ENCODE measurements at regions not wholly inside any gene's neighbourhood (a gene's known extent, or its start where the extent isn't known, plus 50 kb on each side); places are given as distances from the start of the nearest gene placed in this dataset.

- ATAC-seq (ENCODE audit: insufficient read depth, low read depth), result no peak
- no peak overlapping the region for H3K27ac ChIP-seq (ENCODE audit: low read length)
Measured at GRCh38 chr5:74212336-74212735, 428.2 kb downstream of the ENC1 start.

DNA sequence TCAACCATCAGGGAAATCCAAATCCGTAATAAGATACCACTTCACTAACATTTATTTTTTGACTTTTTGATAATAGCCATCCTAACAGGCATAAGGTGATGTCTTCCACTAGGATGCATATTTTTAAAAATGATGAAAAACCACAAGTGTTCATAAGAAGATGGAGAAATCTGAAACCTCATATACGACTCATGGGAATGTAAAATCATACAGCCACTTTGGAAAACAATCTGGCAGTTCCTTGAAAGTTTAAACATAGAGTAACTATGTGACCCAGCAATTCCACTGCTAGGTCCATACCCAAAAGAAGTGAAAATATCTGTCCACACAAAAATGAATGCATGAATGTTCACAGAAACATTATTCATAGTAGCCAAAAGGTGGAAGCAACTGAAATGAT, 431.0 kb downstream of the ENC1 start:
- no peak overlapping the region for H3K9ac ChIP-seq (ENCODE audit: low read depth, low read length)

More at GRCh38 chr5:74212336-74212735, 428.2 kb downstream of the ENC1 start:
- Histone ChIP-seq H3K9ac (ENCODE audit: low read depth, low read length) (no peak overlapping the region), H2AFZ (ENCODE audit: low read depth, low read length) (no peak overlapping the region), H3K79me2 (ENCODE audit: insufficient read depth, low read length) (no peaks in the 10 kb centered on the region), H3K27me3 (ENCODE audit: insufficient read depth, low read length, poor library complexity) (no peaks in the 10 kb centered on the region), H4K20me1 (ENCODE audit: insufficient read depth, low read length) (no peaks in the 10 kb centered on the region), H3K9me3 (ENCODE audit: insufficient read depth, low read length, severe bottlenecking) (no peaks in the 10 kb centered on the region), H3K36me3 (ENCODE audit: insufficient read depth, low read length) (no peaks in the 10 kb centered on the region), H3K4me3 (ENCODE audit: low read depth in 1 of 2, low read length in 2 of 2) (no peak overlapping the region), H3K4me1 (ENCODE audit: insufficient read depth, low read length) (no peaks in the 10 kb centered on the region), H3K4me2 (ENCODE audit: insufficient read depth, low read length) (no peak overlapping the region)
- TF ChIP-seq, protein P1, sequence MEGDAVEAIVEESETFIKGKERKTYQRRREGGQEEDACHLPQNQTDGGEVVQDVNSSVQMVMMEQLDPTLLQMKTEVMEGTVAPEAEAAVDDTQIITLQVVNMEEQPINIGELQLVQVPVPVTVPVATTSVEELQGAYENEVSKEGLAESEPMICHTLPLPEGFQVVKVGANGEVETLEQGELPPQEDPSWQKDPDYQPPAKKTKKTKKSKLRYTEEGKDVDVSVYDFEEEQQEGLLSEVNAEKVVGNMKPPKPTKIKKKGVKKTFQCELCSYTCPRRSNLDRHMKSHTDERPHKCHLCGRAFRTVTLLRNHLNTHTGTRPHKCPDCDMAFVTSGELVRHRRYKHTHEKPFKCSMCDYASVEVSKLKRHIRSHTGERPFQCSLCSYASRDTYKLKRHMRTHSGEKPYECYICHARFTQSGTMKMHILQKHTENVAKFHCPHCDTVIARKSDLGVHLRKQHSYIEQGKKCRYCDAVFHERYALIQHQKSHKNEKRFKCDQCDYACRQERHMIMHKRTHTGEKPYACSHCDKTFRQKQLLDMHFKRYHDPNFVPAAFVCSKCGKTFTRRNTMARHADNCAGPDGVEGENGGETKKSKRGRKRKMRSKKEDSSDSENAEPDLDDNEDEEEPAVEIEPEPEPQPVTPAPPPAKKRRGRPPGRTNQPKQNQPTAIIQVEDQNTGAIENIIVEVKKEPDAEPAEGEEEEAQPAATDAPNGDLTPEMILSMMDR (IDR thresholded peaks at IDR 0.05; ENCODE audit: borderline replicate concordance, extremely low read depth, low read length, poor library complexity, severe bottlenecking), result peak; percentile 28
- no peak for TF ChIP-seq EZH2 (IDR thresholded peaks at IDR 0.05; ENCODE audit: borderline replicate concordance, low read depth, low read length, severe bottlenecking)
- DNase-seq, result no peak

DNA sequence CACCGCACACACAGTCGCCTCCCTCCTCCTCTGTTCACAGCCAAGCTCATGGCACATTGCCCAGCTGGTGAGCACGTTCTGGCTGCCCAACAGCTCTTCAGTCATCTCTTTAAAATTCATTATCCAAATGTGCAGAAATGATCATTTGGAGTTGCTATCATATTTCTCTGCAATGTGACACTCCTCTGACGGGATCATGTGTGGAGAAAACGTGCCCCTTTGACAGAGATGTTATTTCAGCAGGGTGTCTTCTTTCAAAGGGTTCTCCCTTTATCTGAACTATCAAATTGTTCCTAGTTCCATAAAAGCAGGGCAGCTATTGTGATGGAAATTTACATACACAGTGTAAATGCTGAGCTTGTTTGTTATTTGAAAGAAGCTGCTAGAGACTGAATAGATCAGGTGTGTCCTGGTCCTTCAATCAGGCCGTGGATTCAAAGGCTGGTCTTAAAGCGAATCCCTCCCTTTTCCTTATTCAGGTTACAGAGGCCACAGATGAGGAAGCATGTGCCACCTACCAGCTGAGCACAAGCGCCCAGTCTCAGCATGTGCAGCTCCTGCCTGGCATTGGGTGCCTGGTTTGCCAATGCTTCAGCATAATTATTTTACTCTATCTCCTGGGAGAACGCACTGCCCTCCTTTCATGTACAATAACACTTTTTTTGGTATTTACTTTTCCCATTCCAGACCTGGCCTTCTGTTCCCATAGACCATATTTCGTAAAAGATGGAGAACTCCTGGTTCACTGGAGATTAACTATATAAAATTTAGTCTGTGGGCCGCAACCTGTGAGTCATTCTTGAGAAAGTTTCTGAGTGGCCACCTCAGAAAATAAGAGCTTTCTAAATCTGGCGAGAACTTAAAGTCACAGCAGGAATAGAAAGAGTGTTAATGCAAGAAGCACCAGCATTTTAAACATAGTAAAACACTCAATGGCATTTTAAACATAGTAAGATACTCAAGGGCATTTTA, 433.7 kb downstream of the ENC1 start:
- TF ChIP-seq, protein P1 (IDR thresholded peaks at IDR 0.05; ENCODE audit: borderline replicate concordance, extremely low read depth, low read length, poor library complexity, severe bottlenecking), result no peak
- TF ChIP-seq EZH2 (IDR thresholded peaks at IDR 0.05; ENCODE audit: borderline replicate concordance, low read depth, low read length, severe bottlenecking), result no peak
- Histone ChIP-seq H3K36me3 (ENCODE audit: insufficient read depth, low read length) (no peaks in the 10 kb centered on the region), H3K27me3 (ENCODE audit: insufficient read depth, low read length, poor library complexity) (no peaks in the 10 kb centered on the region), H2AFZ (ENCODE audit: low read depth, low read length) (no peak overlapping the region), H4K20me1 (ENCODE audit: insufficient read depth, low read length) (no peaks in the 10 kb centered on the region), H3K9me3 (ENCODE audit: insufficient read depth, low read length, severe bottlenecking) (no peaks in the 10 kb centered on the region), H3K4me2 (ENCODE audit: insufficient read depth, low read length) (no peak overlapping the region), H3K79me2 (ENCODE audit: insufficient read depth, low read length) (no peaks in the 10 kb centered on the region), H3K27ac (ENCODE audit: low read length) (no peak overlapping the region), H3K9ac (ENCODE audit: low read depth, low read length) (no peak overlapping the region), H3K4me1 (ENCODE audit: insufficient read depth, low read length) (no peaks in the 10 kb centered on the region), H3K4me3 (ENCODE audit: low read depth in 1 of 2, low read length in 2 of 2) (no peak overlapping the region)
- ATAC-seq (ENCODE audit: insufficient read depth, low read depth), result no peak
- DNase-seq, result no peak

More for the DNA sequence above, 431.0 kb downstream of the ENC1 start:
- H4K20me1 ChIP-seq (ENCODE audit: insufficient read depth, low read length), result no peaks in the 10 kb centered on the region
- no peak overlapping the region for H3K4me2 ChIP-seq (ENCODE audit: insufficient read depth, low read length)
- H3K36me3 ChIP-seq (ENCODE audit: insufficient read depth, low read length), result no peaks in the 10 kb centered on the region
- H3K4me1 ChIP-seq (ENCODE audit: insufficient read depth, low read length), result no peaks in the 10 kb centered on the region
- H2AFZ ChIP-seq (ENCODE audit: low read depth, low read length), result no peak overlapping the region
- no peaks in the 10 kb centered on the region for H3K79me2 ChIP-seq (ENCODE audit: insufficient read depth, low read length)
- H3K4me3 ChIP-seq (ENCODE audit: low read depth in 1 of 2, low read length in 2 of 2), result no peak overlapping the region
- no peaks in the 10 kb centered on the region for H3K27me3 ChIP-seq (ENCODE audit: insufficient read depth, low read length, poor library complexity)
- no peak for DNase-seq
- no peak overlapping the region for H3K27ac ChIP-seq (ENCODE audit: low read length)
- TF ChIP-seq EZH2 (IDR thresholded peaks at IDR 0.05; ENCODE audit: borderline replicate concordance, low read depth, low read length, severe bottlenecking), result no peak
- TF ChIP-seq, protein P1 (IDR thresholded peaks at IDR 0.05; ENCODE audit: borderline replicate concordance, extremely low read depth, low read length, poor library complexity, severe bottlenecking), result no peak
- ATAC-seq (ENCODE audit: insufficient read depth, low read depth), result no peak
- no peaks in the 10 kb centered on the region for H3K9me3 ChIP-seq (ENCODE audit: insufficient read depth, low read length, severe bottlenecking)
